Spleen (tissue), 11 donors: ENCODE measurements at regions not wholly inside any gene's neighbourhood (a gene's known extent, or its start where the extent isn't known, plus 50 kb on each side); places are given as distances from the start of the nearest gene placed in this dataset.

Experiments used
- DNase-seq: peaks from one replicate; pipeline ENCODE4 v3.0.0-alpha.2; 2020
- H3K27ac ChIP-seq, 8 donors: fragments of 200-600 bp; sonication (generic) in 7 of 8; 1 replicate in 4 of 8; 2 replicates in 4 of 8; pipeline versions ENCODE4 v1.5.0 to v1.8.0; 2016 to 2021; ENCODE audit warnings: inconsistent platforms in 4 of 8, mild to moderate bottlenecking in 4 of 8, moderate library complexity in 1 of 8
- H3K27me3 ChIP-seq, 7 donors: fragments of 200-600 bp; sonication (generic) in 6 of 7; replicated peaks in 1 of 7; 1 replicate in 4 of 7; 2 replicates in 3 of 7; pipeline versions ENCODE4 v1.5.0 to v1.8.0; 2016 to 2021; ENCODE audit warnings: inconsistent platforms in 3 of 7, mild to moderate bottlenecking in 1 of 7
- H3K36me3 ChIP-seq, 6 donors: fragments of 200-600 bp; sonication (generic) in 5 of 6; 1 replicate in 4 of 6; 2 replicates in 2 of 6; pipeline versions ENCODE4 v1.5.0 to v1.8.0; 2016 to 2021; ENCODE audit warnings: inconsistent platforms in 2 of 6
- H3K4me1 ChIP-seq, 6 donors: fragments of 200-600 bp; sonication (generic) in 5 of 6; 1 replicate in 3 of 6; 2 replicates in 3 of 6; pipeline versions ENCODE4 v1.5.0 to v1.8.0; 2016 to 2021; ENCODE audit warnings: inconsistent platforms in 3 of 6
- H3K4me3 ChIP-seq, 8 donors: fragments of 200-600 bp; sonication (generic) in 7 of 8; 1 replicate in 4 of 8; 2 replicates in 4 of 8; pipeline versions ENCODE4 v1.5.0 to v1.8.0; 2016 to 2021; ENCODE audit warnings: inconsistent platforms in 4 of 8, mild to moderate bottlenecking in 4 of 8, moderate library complexity in 2 of 8
- H3K9me3 ChIP-seq, 8 donors: fragments of 200-600 bp; sonication (generic) in 7 of 8; 1 replicate in 4 of 8; 2 replicates in 4 of 8; pipeline versions ENCODE4 v1.5.0 to v1.8.0; 2016 to 2021; ENCODE audit warnings: inconsistent platforms in 4 of 8
- POLR2A ChIP-seq, 3 donors: fragments of 450-650 bp; IDR thresholded peaks; one replicate each; pipeline ENCODE4 v1.5.1; 2017; ENCODE audit warnings: antibody characterized with exemption in 3 of 3, mild to moderate bottlenecking in 1 of 3
- POLR2AphosphoS5 ChIP-seq, 3 donors: sonication (generic); formaldehyde crosslinking; IDR thresholded peaks; one replicate each; pipeline ENCODE4 v1.5.1; 2017; ENCODE audit warnings: antibody characterized with exemption in 3 of 3
- WGBS, 5 donors: extraction: QIAGEN DNeasy Blood & Tissue Kit in 3 of 5; methylation state at CpG; one replicate each; pipeline versions ENCODE4 v1.1.5 to v1.1.7; 2013 to 2018; 5-methylcytosine and 5-hydroxymethylcytosine counted together
- intact Hi-C: fragments of 100-400 bp; cut with DNase I; formaldehyde crosslinking; loops from one replicate; pipeline ENCODE4 v1.15.0; 2023; ENCODE audit warnings: low total_unique reads
- TF ChIP-seq, protein P1 (sequence below), 11 experiments: fragments of 200-600 bp in 7 of 11; fragments of 450-650 bp in 4 of 11; sonication (generic) in 4 of 11; IDR thresholded peaks in 8 of 11; conservative IDR thresholded peaks in 3 of 11; 1 replicate in 7 of 11; 2 replicates in 4 of 11; pipeline versions ENCODE4 v1.4.0 to v1.8.0; 2016 to 2021; ENCODE audit warnings: antibody characterized with exemption in 11 of 11, inconsistent platforms in 4 of 11, mild to moderate bottlenecking in 1 of 11
- donor health status: healthy with polysubstance abuse.
- donor health status: DM: no; HTN: no; CAD: no; lungs with moderate emphysema.
- donor health status: DM: no; HTN: no; CAD: no.
- donor health status: Bipolar disorder and iron deficiency.
- donor health status: healthy.
- donor health status: DM: no; HTN: no; CAD: no.
- donor health status: DM: yes; HTN: yes; CAD: no.

GRCh38 chr17:14585099-14585498 lies 284.2 kb downstream of the HS3ST3B1 start:
- no peaks in the 10 kb centered on the region for H3K4me1 ChIP-seq
- H3K4me3 ChIP-seq: no peak overlapping the region
- no peaks in the 10 kb centered on the region for H3K36me3 ChIP-seq
- intact Hi-C loops: no loop called here
- TF ChIP-seq, protein P1, sequence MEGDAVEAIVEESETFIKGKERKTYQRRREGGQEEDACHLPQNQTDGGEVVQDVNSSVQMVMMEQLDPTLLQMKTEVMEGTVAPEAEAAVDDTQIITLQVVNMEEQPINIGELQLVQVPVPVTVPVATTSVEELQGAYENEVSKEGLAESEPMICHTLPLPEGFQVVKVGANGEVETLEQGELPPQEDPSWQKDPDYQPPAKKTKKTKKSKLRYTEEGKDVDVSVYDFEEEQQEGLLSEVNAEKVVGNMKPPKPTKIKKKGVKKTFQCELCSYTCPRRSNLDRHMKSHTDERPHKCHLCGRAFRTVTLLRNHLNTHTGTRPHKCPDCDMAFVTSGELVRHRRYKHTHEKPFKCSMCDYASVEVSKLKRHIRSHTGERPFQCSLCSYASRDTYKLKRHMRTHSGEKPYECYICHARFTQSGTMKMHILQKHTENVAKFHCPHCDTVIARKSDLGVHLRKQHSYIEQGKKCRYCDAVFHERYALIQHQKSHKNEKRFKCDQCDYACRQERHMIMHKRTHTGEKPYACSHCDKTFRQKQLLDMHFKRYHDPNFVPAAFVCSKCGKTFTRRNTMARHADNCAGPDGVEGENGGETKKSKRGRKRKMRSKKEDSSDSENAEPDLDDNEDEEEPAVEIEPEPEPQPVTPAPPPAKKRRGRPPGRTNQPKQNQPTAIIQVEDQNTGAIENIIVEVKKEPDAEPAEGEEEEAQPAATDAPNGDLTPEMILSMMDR (IDR thresholded peaks at IDR 0.05 in 8 of 11, conservative IDR thresholded peaks at IDR 0.05 in 3 of 11): no peak
- TF ChIP-seq POLR2A (IDR thresholded peaks at IDR 0.05) (no peak), POLR2AphosphoS5 (IDR thresholded peaks at IDR 0.05) (no peak)
- no peaks in the 10 kb centered on the region for H3K9me3 ChIP-seq
- WGBS, 5 donors: 82 to 95% (median 89%) methylated on average over 4 of the region's 4 CpGs
- DNase-seq: no peak
- H3K27ac ChIP-seq: no peak overlapping the region
- no peaks in the 10 kb centered on the region for H3K27me3 ChIP-seq

- WGBS, 5 donors: 88 to 96% (median 94%) methylated on average over 2 of the region's 2 CpGs
- no peak for TF ChIP-seq POLR2AphosphoS5 (IDR thresholded peaks at IDR 0.05)
- TF ChIP-seq, protein P1 (IDR thresholded peaks at IDR 0.05 in 8 of 11, conservative IDR thresholded peaks at IDR 0.05 in 3 of 11): no peak
- TF ChIP-seq POLR2A (IDR thresholded peaks at IDR 0.05): no peak
- no peak for DNase-seq
- intact Hi-C loops: no loop called here
- no peak overlapping the region for H3K4me3 ChIP-seq
- no peaks in the 10 kb centered on the region for H3K36me3 ChIP-seq
- no peaks in the 10 kb centered on the region for H3K4me1 ChIP-seq
- H3K27me3 ChIP-seq: no peaks in the 10 kb centered on the region
- no peaks in the 10 kb centered on the region for H3K9me3 ChIP-seq
- no peak overlapping the region for H3K27ac ChIP-seq
These were observed 282.1 kb downstream of the HS3ST3B1 start for GRCh38 chr17:14582996-14583395.

DNA sequence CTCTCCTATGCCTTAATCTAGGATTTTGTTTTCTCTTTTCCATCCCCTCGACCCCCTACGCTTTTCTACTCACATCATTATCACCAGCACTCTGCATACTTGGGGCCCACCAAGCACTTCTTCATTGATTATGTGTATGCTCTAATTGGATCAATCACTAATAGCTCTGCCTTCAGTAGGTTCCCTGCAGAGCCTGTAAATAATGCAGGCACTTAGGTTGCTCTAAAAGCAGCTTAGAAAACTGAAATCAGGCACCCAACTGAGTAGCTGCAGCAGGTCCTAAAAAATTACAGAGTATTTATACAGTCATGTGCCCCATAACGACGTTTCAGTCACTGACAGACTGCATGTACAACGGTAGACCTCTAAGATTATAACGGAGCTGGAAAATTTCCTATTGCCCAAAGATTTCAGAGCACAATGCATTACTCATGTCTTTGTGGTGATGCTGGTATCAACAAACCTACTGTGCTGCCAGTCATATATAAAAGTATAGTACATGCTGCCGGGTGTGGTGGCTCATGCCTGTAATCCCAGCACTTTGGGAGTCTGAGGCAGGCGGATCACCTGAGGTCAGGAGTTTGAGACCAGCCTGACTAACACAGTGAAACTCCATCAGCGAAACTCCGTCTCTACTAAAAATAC lies 280.4 kb downstream of the HS3ST3B1 start:
- no peaks in the 10 kb centered on the region for H3K4me1 ChIP-seq
- H3K9me3 ChIP-seq: no peaks in the 10 kb centered on the region
- 83 to 93% (median 87%) methylated on average over 10 of the region's 10 CpGs for WGBS, 5 donors
- H3K27me3 ChIP-seq: peaks cover 0 to 4% (median 0%) of the 10 kb centered on the region in 7 donors
- no peaks in the 10 kb centered on the region for H3K36me3 ChIP-seq
- H3K4me3 ChIP-seq: no peak overlapping the region
- no peak for DNase-seq
- intact Hi-C loops: no loop called here
- no peak overlapping the region for H3K27ac ChIP-seq
- TF ChIP-seq POLR2AphosphoS5 (IDR thresholded peaks at IDR 0.05) (no peak), POLR2A (IDR thresholded peaks at IDR 0.05) (no peak)
- TF ChIP-seq, protein P1 (IDR thresholded peaks at IDR 0.05 in 8 of 11, conservative IDR thresholded peaks at IDR 0.05 in 3 of 11): no peak

DNA sequence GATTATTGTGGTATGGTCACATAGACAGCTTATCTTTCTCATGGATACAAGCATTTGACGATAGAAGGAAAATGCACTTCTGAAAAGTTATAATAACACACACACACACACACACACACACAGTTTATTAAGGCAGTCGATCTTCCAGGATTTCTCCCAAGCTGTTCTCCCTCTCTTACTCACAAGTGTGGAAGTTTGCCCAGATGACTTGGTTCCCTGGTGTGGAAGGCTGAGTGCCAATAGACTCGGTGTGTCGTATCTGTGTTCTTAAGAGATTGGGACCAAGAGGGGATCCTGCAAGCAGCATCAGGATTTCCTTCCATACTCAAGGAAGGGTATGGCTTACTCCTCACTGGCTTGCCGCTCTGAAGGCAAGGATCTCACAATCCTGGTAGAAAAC lies 279.6 kb downstream of the HS3ST3B1 start:
- no peak for DNase-seq
- Histone ChIP-seq H3K27me3 (peaks cover 0 to 10% (median 0%) of the 10 kb centered on the region in 7 donors), H3K4me3 (no peak overlapping the region), H3K4me1 (no peaks in the 10 kb centered on the region), H3K27ac (no peak overlapping the region), H3K36me3 (no peaks in the 10 kb centered on the region), H3K9me3 (no peaks in the 10 kb centered on the region)
- WGBS, 5 donors: 70 to 89% (median 79%) methylated on average over 5 of the region's 5 CpGs
- TF ChIP-seq POLR2A (IDR thresholded peaks at IDR 0.05): no peak
- intact Hi-C loops: no loop called here
